HepG2 (cell line): ENCODE measurements at regions not wholly inside any gene's neighbourhood (a gene's known extent, or its start where the extent isn't known, plus 50 kb on each side); places are given as distances from the start of the nearest gene placed in this dataset.

ENCODE experiments used
- ATAC-seq: fragments of 200-7000 bp; cut with Tn5 transposase; 3 replicates; pipeline ENCODE4 v1.9.1; 2020; ENCODE audit warnings: mild to moderate bottlenecking, moderate library complexity
- BruUV-seq: library from RNA; stranded (reverse); fragments of 400-500 nt; replicated peaks from 2 replicates; lab custom pipeline; 2021; lab: Mats Ljungman, UMichigan
- CTCF ChIA-PET: fragments of 300-600 bp; formaldehyde crosslinking; extraction: SDS; loops from one replicate; lab custom pipeline; 2021; ENCODE audit warnings: low total read pairs, inconsistent platforms, low intra/inter-chr PET ratio; lab: Yijun Ruan, JAX
- POLR2A ChIA-PET: fragments of 350-600 bp; sonication (Branson Sonifier 250); formaldehyde crosslinking; loops from one replicate; lab custom pipeline; 2020; ENCODE audit warnings: antibody characterized with exemption, inconsistent platforms; lab: Yijun Ruan, JAX
- DNase-seq: peaks from one replicate; pipeline ENCODE4 v3.0.0-alpha.2; 2015; ENCODE audit warnings: low spot score
- FAIRE-seq: peaks from 3 replicates; lab custom pipeline; 2011; peaks lifted over from hg19 to GRCh38; lab: Jason Lieb, UNC
- H2AFZ ChIP-seq: one replicate; pipeline ENCODE4 v1.6.1; 2011; ENCODE audit warnings: low read length, inconsistent platforms
- H3K27ac ChIP-seq: fragments of 300-600 bp; 3 replicates; pipeline ENCODE4 v1.8.0; 2011; ENCODE audit warnings: mixed run types, mild to moderate bottlenecking, mixed read lengths, low read length, inconsistent platforms; ENCODE audit not compliant: insufficient read depth; ENCODE audit errors: extremely low read length
- H3K27me3 ChIP-seq, 2 experiments: fragments of 200-600 bp in 1 of 2; 2 replicates in 1 of 2; 3 replicates in 1 of 2; pipeline versions ENCODE4 v1.6.0 to v1.8.0; 2011; ENCODE audit warnings: low read length in 2 of 2, mild to moderate bottlenecking in 2 of 2, moderate library complexity in 2 of 2, inconsistent platforms in 1 of 2; ENCODE audit not compliant: insufficient read depth in 2 of 2, control insufficient read depth in 1 of 2
- H3K36me3 ChIP-seq, 2 experiments: fragments of 200-600 bp in 1 of 2; replicated peaks in 1 of 2; 2 replicates in 1 of 2; 3 replicates in 1 of 2; pipeline versions ENCODE4 v1.5.1 to v1.8.0; 2011; ENCODE audit warnings: low read length in 2 of 2, inconsistent platforms in 1 of 2; ENCODE audit not compliant: insufficient read depth in 2 of 2, control insufficient read depth in 1 of 2
- H3K4me1 ChIP-seq: 2 replicates; pipeline ENCODE4 v1.5.1; 2012; ENCODE audit warnings: low read length, inconsistent platforms; ENCODE audit not compliant: insufficient read depth
- H3K4me2 ChIP-seq: 2 replicates; pipeline ENCODE4 v1.6.0; 2011; ENCODE audit warnings: low read depth, low read length, inconsistent platforms
- H3K4me3 ChIP-seq, 3 experiments: fragments of 200-600 bp in 1 of 3; sonication (generic), shearing (Covaris generic) in 1 of 3; replicated peaks in 1 of 3; 2 replicates each; pipeline ENCODE4 v1.5.1; 2011 to 2016; ENCODE audit warnings: low read length in 3 of 3, inconsistent platforms in 2 of 3, low read depth in 2 of 3, mild to moderate bottlenecking in 2 of 3, control low read depth in 1 of 3, mixed read lengths in 1 of 3; ENCODE audit not compliant: insufficient read depth in 1 of 3
- H3K79me2 ChIP-seq: one replicate; pipeline ENCODE4 v1.6.1; 2011; ENCODE audit warnings: low read length, inconsistent platforms; ENCODE audit not compliant: insufficient read depth
- H3K9ac ChIP-seq: 2 replicates; pipeline ENCODE4 v1.6.0; 2011; ENCODE audit warnings: mild to moderate bottlenecking, low read depth, low read length, inconsistent platforms; ENCODE audit not compliant: insufficient read depth
- H3K9me3 ChIP-seq: 2 replicates; pipeline ENCODE4 v1.5.1; 2012; ENCODE audit warnings: mild to moderate bottlenecking, low read length
- H4K20me1 ChIP-seq: 2 replicates; pipeline ENCODE4 v1.6.0; 2011; ENCODE audit warnings: inconsistent platforms, mild to moderate bottlenecking, low read length, moderate library complexity; ENCODE audit not compliant: insufficient read depth
- ATF3 ChIP-seq: sonication (generic); formaldehyde crosslinking; IDR thresholded peaks from 2 replicates; pipeline ENCODE4 v1.4.0; 2020; ENCODE audit warnings: missing genetic modification reagents
- DBP ChIP-seq: sonication (generic); formaldehyde crosslinking; IDR thresholded peaks from 2 replicates; pipeline ENCODE4 v1.4.0; 2020; ENCODE audit warnings: missing genetic modification reagents; ENCODE audit errors: not compliant biosample characterization
- ERF ChIP-seq: IDR thresholded peaks from 2 replicates; pipeline ENCODE4 v1.6.1; 2018; ENCODE audit warnings: missing biosample characterization, missing genetic modification reagents
- GZF1 ChIP-seq: sonication (generic); formaldehyde crosslinking; IDR thresholded peaks from 2 replicates; pipeline ENCODE4 v1.5.1; 2020; ENCODE audit warnings: mild to moderate bottlenecking, missing genetic modification reagents
- JUNB ChIP-seq: sonication (generic); formaldehyde crosslinking; IDR thresholded peaks from 2 replicates; pipeline ENCODE4 v1.8.0; 2022; ENCODE audit warnings: missing genetic modification reagents, mild to moderate bottlenecking, borderline replicate concordance
- KDM5B ChIP-seq: sonication (generic); formaldehyde crosslinking; IDR thresholded peaks from 2 replicates; pipeline ENCODE4 v1.4.0; 2020; ENCODE audit warnings: missing genetic modification reagents, mild to moderate bottlenecking, borderline replicate concordance
- NFKB2 ChIP-seq: sonication (generic); formaldehyde crosslinking; IDR thresholded peaks from 2 replicates; pipeline ENCODE4 v1.4.0; 2020; ENCODE audit warnings: missing genetic modification reagents, borderline replicate concordance
- NKX3-1 ChIP-seq: sonication (generic); formaldehyde crosslinking; IDR thresholded peaks from 2 replicates; pipeline ENCODE4 v1.5.0; 2020; ENCODE audit warnings: missing genetic modification reagents
- TAF15 ChIP-seq: fragments of 200-400 bp; formaldehyde crosslinking; IDR thresholded peaks from one replicate; pipeline ENCODE4 v1.6.1; 2018; ENCODE audit warnings: mild to moderate bottlenecking, low read depth, low read length; ENCODE audit not compliant: poor library complexity, severe bottlenecking
- TGIF2 ChIP-seq: IDR thresholded peaks from 2 replicates; pipeline ENCODE4 v1.6.1; 2016; ENCODE audit warnings: control low read depth, missing compliant biosample characterization
- ZBTB38 ChIP-seq: sonication (generic); formaldehyde crosslinking; IDR thresholded peaks from 2 replicates; pipeline ENCODE4 v1.5.1; 2020; ENCODE audit warnings: mild to moderate bottlenecking, missing genetic modification reagents
- ZNF124 ChIP-seq: sonication (generic); formaldehyde crosslinking; IDR thresholded peaks from 2 replicates; pipeline ENCODE4 v1.4.0; 2020; ENCODE audit warnings: missing genetic modification reagents
- ZNF674 ChIP-seq: sonication (generic); formaldehyde crosslinking; IDR thresholded peaks from 2 replicates; pipeline ENCODE4 v1.5.0; 2020; ENCODE audit warnings: low read depth, mild to moderate bottlenecking, missing genetic modification reagents
- WGBS: methylation state at CpG from one replicate; pipeline ENCODE4 v1.1.6; 2017; ENCODE audit warnings: low lambda C conversion rate; 5-methylcytosine and 5-hydroxymethylcytosine counted together
- in situ Hi-C: cut with HindIII; loops from 2 replicates; pipeline ENCODE4 v1.10.0; 2017; ENCODE audit warnings: low pct_unique_long_range_greater_than_20kb; ENCODE audit not compliant: extremely low pct_ligation_motif_present
- intact Hi-C: fragments of 100-400 bp; cut with micrococcal nuclease; formaldehyde crosslinking; loops from one replicate; pipeline ENCODE4 v1.10.0; 2022; ENCODE audit not compliant: unreplicated experiment
- TF ChIP-seq, protein P1 (sequence below): sonication (generic); formaldehyde crosslinking; IDR thresholded peaks from 2 replicates; pipeline ENCODE4 v1.4.0; 2020; ENCODE audit warnings: missing genetic modification reagents, borderline replicate concordance

DNA sequence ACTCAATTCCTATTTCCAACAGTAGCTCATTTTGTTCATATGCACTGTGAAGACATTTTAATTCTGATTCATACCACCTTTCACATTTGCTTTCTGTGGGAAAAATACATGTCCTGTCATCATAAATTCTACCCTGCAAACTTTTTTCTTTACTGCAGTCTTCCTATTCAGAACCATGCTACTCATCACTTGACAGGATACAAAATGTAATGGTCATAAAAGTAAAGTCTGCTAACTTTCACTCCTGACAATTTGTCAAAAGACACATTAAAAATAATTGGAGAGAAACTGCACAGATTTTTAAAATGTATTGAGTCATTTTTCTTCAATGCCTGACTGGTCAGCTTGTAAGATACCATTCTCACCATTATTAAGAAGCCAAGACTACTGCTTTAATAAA lies 1817.1 kb downstream of the BRINP3 start (continued):
- no peak for TF ChIP-seq ZBTB38 (CRISPR knock-in tag)
- TF ChIP-seq ERF: no peak
- TF ChIP-seq NFKB2 (CRISPR knock-in tag): no peak
- TF ChIP-seq KDM5B (CRISPR knock-in tag): no peak
- TF ChIP-seq DBP: no peak
- no peak for TF ChIP-seq GZF1 (CRISPR knock-in tag)
- TF ChIP-seq ZNF124 (CRISPR knock-in tag): no peak
- TF ChIP-seq, protein P1, sequence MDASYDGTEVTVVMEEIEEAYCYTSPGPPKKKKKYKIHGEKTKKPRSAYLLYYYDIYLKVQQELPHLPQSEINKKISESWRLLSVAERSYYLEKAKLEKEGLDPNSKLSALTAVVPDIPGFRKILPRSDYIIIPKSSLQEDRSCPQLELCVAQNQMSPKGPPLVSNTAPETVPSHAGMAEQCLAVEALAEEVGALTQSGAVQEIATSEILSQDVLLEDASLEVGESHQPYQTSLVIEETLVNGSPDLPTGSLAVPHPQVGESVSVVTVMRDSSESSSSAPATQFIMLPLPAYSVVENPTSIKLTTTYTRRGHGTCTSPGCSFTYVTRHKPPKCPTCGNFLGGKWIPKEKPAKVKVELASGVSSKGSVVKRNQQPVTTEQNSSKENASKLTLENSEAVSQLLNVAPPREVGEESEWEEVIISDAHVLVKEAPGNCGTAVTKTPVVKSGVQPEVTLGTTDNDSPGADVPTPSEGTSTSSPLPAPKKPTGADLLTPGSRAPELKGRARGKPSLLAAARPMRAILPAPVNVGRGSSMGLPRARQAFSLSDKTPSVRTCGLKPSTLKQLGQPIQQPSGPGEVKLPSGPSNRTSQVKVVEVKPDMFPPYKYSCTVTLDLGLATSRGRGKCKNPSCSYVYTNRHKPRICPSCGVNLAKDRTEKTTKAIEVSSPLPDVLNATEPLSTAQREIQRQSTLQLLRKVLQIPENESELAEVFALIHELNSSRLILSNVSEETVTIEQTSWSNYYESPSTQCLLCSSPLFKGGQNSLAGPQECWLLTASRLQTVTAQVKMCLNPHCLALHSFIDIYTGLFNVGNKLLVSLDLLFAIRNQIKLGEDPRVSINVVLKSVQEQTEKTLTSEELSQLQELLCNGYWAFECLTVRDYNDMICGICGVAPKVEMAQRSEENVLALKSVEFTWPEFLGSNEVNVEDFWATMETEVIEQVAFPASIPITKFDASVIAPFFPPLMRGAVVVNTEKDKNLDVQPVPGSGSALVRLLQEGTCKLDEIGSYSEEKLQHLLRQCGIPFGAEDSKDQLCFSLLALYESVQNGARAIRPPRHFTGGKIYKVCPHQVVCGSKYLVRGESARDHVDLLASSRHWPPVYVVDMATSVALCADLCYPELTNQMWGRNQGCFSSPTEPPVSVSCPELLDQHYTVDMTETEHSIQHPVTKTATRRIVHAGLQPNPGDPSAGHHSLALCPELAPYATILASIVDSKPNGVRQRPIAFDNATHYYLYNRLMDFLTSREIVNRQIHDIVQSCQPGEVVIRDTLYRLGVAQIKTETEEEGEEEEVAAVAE (CRISPR knock-in tag): no peak
- TF ChIP-seq, all 625 proteins: peak for 0

GRCh38 chr1:188665477-188665876 lies 1812.2 kb downstream of the BRINP3 start:
- intact Hi-C loops: no loop called here
- DNase-seq (no peak), FAIRE-seq (no peak), ATAC-seq (no peak)
- no peak overlapping the region for H2AFZ ChIP-seq
- H3K79me2 ChIP-seq: no peaks in the 10 kb centered on the region
- no peaks in the 10 kb centered on the region for H3K36me3 ChIP-seq
- H3K9me3 ChIP-seq: no peaks in the 10 kb centered on the region
- H3K27me3 ChIP-seq: no peaks in the 10 kb centered on the region
- H3K4me1 ChIP-seq: no peaks in the 10 kb centered on the region
- BruUV-seq: no TSS peak
- in situ Hi-C loops: no loop called here
- no peak overlapping the region for H3K4me2 ChIP-seq
- H3K27ac ChIP-seq: no peak overlapping the region
- WGBS: 4% methylated on average over 4 of the region's 4 CpGs
- H3K4me3 ChIP-seq: no peak overlapping the region
- ChIA-PET CTCF (no interaction called here), POLR2A (no interaction called here)
- H3K9ac ChIP-seq: no peak overlapping the region
- TF ChIP-seq JUNB (CRISPR knock-in tag) (no peak), TAF15 (no peak), ATF3 (no peak), ZNF674 (CRISPR knock-in tag) (no peak), TGIF2 (CRISPR knock-in tag) (no peak), NKX3-1 (no peak)
- no peaks in the 10 kb centered on the region for H4K20me1 ChIP-seq
